Esophagus muscularis mucosa (tissue), 4 donors: ENCODE measurements at regions not wholly inside any gene's neighbourhood (a gene's known extent, or its start where the extent isn't known, plus 50 kb on each side); places are given as distances from the start of the nearest gene placed in this dataset.
"Not testable (repeated sequence)": the region's sequence is repeated elsewhere in the genome, so short reads cannot be mapped to it uniquely, and the experiment has no call there.

Experiments used
- DNase-seq: peaks from one replicate; pipeline ENCODE4 v3.0.0-alpha.2; 2017; ENCODE audit errors: extremely low spot score
- H3K27ac ChIP-seq, 4 donors: fragments of 200-600 bp; sonication (generic); replicated peaks in 1 of 4; 1 replicate in 3 of 4; 2 replicates in 1 of 4; pipeline ENCODE4 v1.5.1; 2016 to 2019; ENCODE audit warnings: mild to moderate bottlenecking in 1 of 4
- H3K27me3 ChIP-seq, 4 donors: fragments of 200-600 bp; sonication (generic); one replicate each; pipeline versions ENCODE4 v1.5.1 to v1.6.0; 2016 to 2019
- H3K36me3 ChIP-seq, 4 donors: fragments of 200-600 bp; sonication (generic); one replicate each; pipeline ENCODE4 v1.5.1; 2016 to 2019
- H3K4me1 ChIP-seq, 4 donors: fragments of 200-600 bp; sonication (generic); one replicate each; pipeline ENCODE4 v1.5.1; 2016 to 2019
- H3K4me3 ChIP-seq, 4 donors: fragments of 200-600 bp; sonication (generic); 1 replicate in 2 of 4; 2 replicates in 2 of 4; pipeline ENCODE4 v1.5.1; 2016 to 2019; ENCODE audit warnings: mild to moderate bottlenecking in 4 of 4, moderate library complexity in 1 of 4
- H3K9me3 ChIP-seq, 4 donors: fragments of 200-600 bp; sonication (generic); 1 replicate in 3 of 4; 2 replicates in 1 of 4; pipeline ENCODE4 v1.5.1; 2016 to 2019
- CTCF ChIP-seq, 3 experiments: fragments of 200-600 bp in 2 of 3; fragments of 450-650 bp in 1 of 3; sonication (generic) in 2 of 3; IDR thresholded peaks; one replicate each; pipeline ENCODE4 v1.5.1; 2017 to 2019; ENCODE audit warnings: antibody characterized with exemption in 3 of 3, mild to moderate bottlenecking in 2 of 3, moderate library complexity in 1 of 3
- EP300 ChIP-seq: sonication (generic); formaldehyde crosslinking; IDR thresholded peaks from one replicate; pipeline ENCODE4 v1.6.1; 2017; ENCODE audit warnings: antibody characterized with exemption
- POLR2A ChIP-seq: fragments of 450-650 bp; IDR thresholded peaks from one replicate; pipeline ENCODE4 v1.6.1; 2017; ENCODE audit warnings: antibody characterized with exemption, moderate library complexity, mild to moderate bottlenecking, low read depth
- POLR2AphosphoS5 ChIP-seq, 2 donors: sonication (generic); formaldehyde crosslinking; IDR thresholded peaks; one replicate each; pipeline ENCODE4 v1.6.1; 2017; ENCODE audit warnings: antibody characterized with exemption in 2 of 2
- WGBS: methylation state at CpG from one replicate; pipeline ENCODE4 v1.1.5; 2018; 5-methylcytosine and 5-hydroxymethylcytosine counted together
- intact Hi-C: fragments of 100-400 bp; cut with DNase I; formaldehyde crosslinking; loops from one replicate; pipeline ENCODE4 v1.15.1; 2023

DNA sequence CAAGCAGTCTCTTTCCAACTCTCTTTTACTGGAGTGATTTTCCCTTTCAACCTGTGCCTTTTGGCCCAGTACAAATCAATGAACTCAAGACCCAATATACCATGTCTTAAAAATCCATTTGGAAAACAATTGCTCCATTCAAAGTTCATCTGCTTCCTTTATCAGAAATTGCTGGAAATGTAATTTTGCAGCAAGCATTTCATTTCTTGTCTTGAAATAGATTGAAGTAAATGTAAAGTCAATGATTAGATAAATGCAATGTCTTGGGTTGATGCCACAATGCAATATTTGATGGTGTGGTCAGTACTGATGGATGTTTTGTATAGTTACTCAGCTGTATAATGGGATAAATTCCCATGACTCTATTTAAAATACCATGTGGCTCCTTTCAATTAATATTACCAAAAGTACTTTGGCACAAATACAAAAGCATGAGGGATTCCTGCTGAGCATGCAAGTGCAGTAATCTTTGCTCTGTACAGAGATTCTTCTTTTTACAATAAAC lies 707.7 kb upstream of the NOVA1 start:
- intact Hi-C loops: no loop called here
- no peak for TF ChIP-seq POLR2AphosphoS5 (IDR thresholded peaks at IDR 0.05)
- no peak for TF ChIP-seq EP300
- no peak for TF ChIP-seq POLR2A
- TF ChIP-seq CTCF (IDR thresholded peaks at IDR 0.05): no peak
- Histone ChIP-seq H3K27ac (no peak overlapping the region), H3K27me3 (no peaks in the 10 kb centered on the region), H3K4me3 (no peak overlapping the region), H3K4me1 (no peaks in the 10 kb centered on the region), H3K36me3 (no peaks in the 10 kb centered on the region), H3K9me3 (no peaks in the 10 kb centered on the region)
- no peak for DNase-seq

DNA sequence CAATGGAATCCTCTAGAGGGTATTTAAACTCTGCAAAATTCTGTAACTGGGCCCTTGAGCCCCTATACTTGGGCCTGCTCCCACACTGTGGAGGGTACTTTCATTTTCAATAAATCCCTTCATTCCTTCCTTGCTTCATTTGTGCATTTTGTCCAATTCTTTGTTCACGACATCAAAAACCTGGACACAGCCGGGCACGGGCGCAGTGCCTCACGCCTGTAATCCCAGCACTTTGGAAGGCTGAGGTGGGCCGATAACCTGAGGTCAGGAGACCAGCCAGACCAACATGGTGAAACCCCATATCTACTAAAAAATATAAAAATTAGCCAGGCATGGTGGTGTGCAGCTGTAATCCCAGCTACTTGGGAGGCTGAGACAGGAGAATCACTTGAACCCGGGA lies 714.9 kb upstream of the NOVA1 start:
- H3K9me3 ChIP-seq, H3K4me1 ChIP-seq, H3K4me3 ChIP-seq, intact Hi-C loops, H3K36me3 ChIP-seq, H3K27me3 ChIP-seq, H3K27ac ChIP-seq, DNase-seq: not testable (repeated sequence)
- 98% methylated on average over 7 of the region's 7 CpGs for WGBS

DNA sequence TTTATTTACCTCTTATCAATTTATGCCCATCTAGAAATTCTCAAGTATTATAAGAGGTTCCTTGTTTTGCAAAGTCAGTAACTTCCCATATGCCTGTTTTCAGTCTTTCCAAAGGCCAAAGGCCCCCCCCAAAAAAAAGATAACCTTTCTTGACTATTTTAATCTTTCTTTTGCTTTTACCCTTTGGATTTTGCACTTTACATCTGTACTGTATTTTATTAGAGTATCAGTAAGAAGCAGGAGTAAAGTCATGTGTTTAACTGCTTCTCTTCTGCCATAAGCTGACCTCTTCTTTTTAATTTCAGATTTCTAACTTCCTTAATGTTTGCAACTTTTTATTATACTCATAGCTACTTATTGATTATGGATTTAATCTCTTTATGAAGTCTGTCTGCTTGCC lies 716.4 kb upstream of the NOVA1 start:
- no peak for DNase-seq
- no peak overlapping the region for H3K27ac ChIP-seq
- H3K27me3 ChIP-seq: no peaks in the 10 kb centered on the region
- no peaks in the 10 kb centered on the region for H3K9me3 ChIP-seq
- H3K36me3 ChIP-seq: no peaks in the 10 kb centered on the region
- H3K4me1 ChIP-seq: no peaks in the 10 kb centered on the region
- TF ChIP-seq POLR2AphosphoS5 (IDR thresholded peaks at IDR 0.05): no peak
- TF ChIP-seq CTCF (IDR thresholded peaks at IDR 0.05): no peak
- no peak overlapping the region for H3K4me3 ChIP-seq
- intact Hi-C loops: no loop called here

GRCh38 chr14:27315477-27315876 lies 717.6 kb upstream of the NOVA1 start:
- intact Hi-C loops: no loop called here
- 82% methylated on average over 4 of the region's 4 CpGs for WGBS
- Histone ChIP-seq H3K4me3 (no peak overlapping the region), H3K4me1 (no peaks in the 10 kb centered on the region), H3K9me3 (no peaks in the 10 kb centered on the region), H3K27me3 (no peaks in the 10 kb centered on the region), H3K27ac (no peak overlapping the region), H3K36me3 (no peaks in the 10 kb centered on the region)
- TF ChIP-seq CTCF (IDR thresholded peaks at IDR 0.05) (no peak), EP300 (no peak), POLR2AphosphoS5 (IDR thresholded peaks at IDR 0.05) (no peak), POLR2A (no peak)
- no peak for DNase-seq

- no peak overlapping the region for H3K27ac ChIP-seq
- H3K9me3 ChIP-seq: no peaks in the 10 kb centered on the region
- no peak overlapping the region for H3K4me3 ChIP-seq
- no peaks in the 10 kb centered on the region for H3K4me1 ChIP-seq
- H3K27me3 ChIP-seq: no peaks in the 10 kb centered on the region
- H3K36me3 ChIP-seq: no peaks in the 10 kb centered on the region
- TF ChIP-seq POLR2AphosphoS5 (IDR thresholded peaks at IDR 0.05) (no peak), CTCF (IDR thresholded peaks at IDR 0.05) (no peak)
- DNase-seq: no peak
- intact Hi-C loops: no loop called here
Observed at GRCh38 chr14:27315947-27316346, 718.1 kb upstream of the NOVA1 start.
